K562 (cell line): ENCODE measurements at regions not wholly inside any gene's neighbourhood (a gene's known extent, or its start where the extent isn't known, plus 50 kb on each side); places are given as distances from the start of the nearest gene placed in this dataset.

Source experiments
- BCL6 ChIP-seq: fragments of 250-450 bp; sonication (Bioruptor Pico); IDR thresholded peaks from 2 replicates; pipeline ENCODE4 v1.4.0; 2020
- COPS2 ChIP-seq: fragments of 450-650 bp; conservative IDR thresholded peaks from 2 replicates; pipeline ENCODE4 v1.6.1; 2016; ENCODE audit warnings: mild to moderate bottlenecking, moderate library complexity
- CTCF ChIP-seq, 3 experiments: IDR thresholded peaks in 2 of 3; conservative IDR thresholded peaks in 1 of 3; 2 replicates each; pipeline ENCODE4 v1.5.1; 2011 to 2012; ENCODE audit warnings: low read length in 3 of 3, mild to moderate bottlenecking in 3 of 3, control low read depth in 2 of 3, improper control_type of control experiment in 1 of 3, inconsistent platforms in 1 of 3, low read depth in 1 of 3, mixed read lengths in 1 of 3, moderate library complexity in 1 of 3; ENCODE audit not compliant: insufficient read depth in 2 of 3
- EP300 ChIP-seq: IDR thresholded peaks from 2 replicates; pipeline ENCODE4 v1.6.1; 2012; ENCODE audit warnings: low read length, improper control_type of control experiment
- MAFK ChIP-seq: IDR thresholded peaks from 2 replicates; pipeline ENCODE4 v1.6.1; 2011; ENCODE audit warnings: low read length, improper control_type of control experiment
- MECOM ChIP-seq: fragments of 250-450 bp; sonication (Bioruptor Pico); IDR thresholded peaks from 2 replicates; pipeline ENCODE4 v1.8.0; 2022; ENCODE audit warnings: inconsistent platforms
- MIER1 ChIP-seq: fragments of 450-650 bp; IDR thresholded peaks from 2 replicates; pipeline ENCODE4 v1.6.1; 2016; ENCODE audit warnings: antibody characterized with exemption, mild to moderate bottlenecking, low read depth
- REST ChIP-seq, 2 experiments: fragments of 450-650 bp; formaldehyde crosslinking in 1 of 2; IDR thresholded peaks; 2 replicates each; pipeline versions ENCODE4 v1.4.0 to v1.6.1; 2014 to 2020; ENCODE audit warnings: mild to moderate bottlenecking in 2 of 2, borderline replicate concordance in 1 of 2, low read depth in 1 of 2
- SOX6 ChIP-seq: fragments of 450-650 bp; IDR thresholded peaks from 2 replicates; pipeline ENCODE4 v1.6.1; 2014; ENCODE audit warnings: mild to moderate bottlenecking
- ZBTB1 ChIP-seq: sonication (generic); formaldehyde crosslinking; IDR thresholded peaks from 2 replicates; pipeline ENCODE4 v1.8.1; 2023; ENCODE audit warnings: missing genetic modification reagents, low read depth, mild to moderate bottlenecking, borderline replicate concordance
- ZNF785 ChIP-seq: fragments of 250-450 bp; sonication (Bioruptor Pico); IDR thresholded peaks from 2 replicates; pipeline ENCODE4 v1.4.0; 2020; ENCODE audit warnings: mild to moderate bottlenecking

DNA sequence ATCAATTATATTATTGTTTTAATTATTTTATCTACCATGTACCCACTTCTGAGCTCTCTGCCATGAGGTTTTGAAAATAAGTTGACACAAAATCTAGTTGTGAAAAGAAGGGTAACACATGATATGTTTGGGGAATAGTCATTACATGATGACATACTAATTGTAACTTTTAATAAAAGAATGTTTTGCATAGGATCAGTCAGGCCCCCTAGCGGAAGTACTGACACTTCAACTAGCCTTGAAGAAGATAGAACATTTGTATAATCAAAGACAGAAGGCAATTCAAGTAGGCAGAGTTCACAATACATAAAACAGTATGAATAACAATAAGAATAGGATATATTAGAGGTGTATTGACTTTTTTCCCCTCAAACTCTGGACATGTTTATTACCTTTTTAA is 1191.0 kb upstream of the AGA start:
- TF ChIP-seq CTCF (IDR thresholded peaks at IDR 0.05 in 2 of 3, conservative IDR thresholded peaks at IDR 0.05 in 1 of 3; ENCODE audit: insufficient read depth in 2 of 3, low read depth in 1 of 3, low read length in 3 of 3) (no peak), MIER1 (no peak), MECOM (no peak), REST (IDR thresholded peaks at IDR 0.05; ENCODE audit: borderline replicate concordance) (no peak), REST (CRISPR knock-in tag; IDR thresholded peaks at IDR 0.05; ENCODE audit: low read depth) (no peak), MAFK (no peak), ZNF785 (CRISPR knock-in tag) (no peak), ZBTB1 (CRISPR knock-in tag) (no peak), COPS2 (no peak), SOX6 (no peak), EP300 (no peak), BCL6 (CRISPR knock-in tag) (no peak)
